Heart left ventricle (tissue), 16 donors: ENCODE measurements at regions not wholly inside any gene's neighbourhood (a gene's known extent, or its start where the extent isn't known, plus 50 kb on each side); places are given as distances from the start of the nearest gene placed in this dataset.
"Not testable (repeated sequence)": the region's sequence is repeated elsewhere in the genome, so short reads cannot be mapped to it uniquely, and the experiment has no call there.

Source experiments
- ATAC-seq, 4 donors: fragments of 200-7000 bp; cut with Tn5 transposase; one replicate each; pipeline ENCODE4 v1.9.1; 2020 to 2022; ENCODE audit warnings: moderate library complexity in 4 of 4, mild to moderate bottlenecking in 3 of 4, moderate number of reproducible peaks in 1 of 4
- DNase-seq, 5 donors: peaks; one replicate each; pipeline ENCODE4 v3.0.0-alpha.2; 2020
- H3K27ac ChIP-seq, 12 donors: fragments of 200-600 bp; sonication (generic) in 4 of 12; one replicate each; pipeline versions ENCODE4 v1.5.0 to v1.8.0; 2016 to 2022; ENCODE audit warnings: mild to moderate bottlenecking in 2 of 12
- H3K27me3 ChIP-seq, 9 donors: fragments of 200-600 bp; sonication (generic) in 2 of 9; one replicate each; pipeline versions ENCODE4 v1.5.1 to v1.8.0; 2016 to 2022; ENCODE audit warnings: mild to moderate bottlenecking in 3 of 9
- H3K36me3 ChIP-seq, 9 donors: fragments of 200-600 bp; sonication (generic) in 2 of 9; one replicate each; pipeline versions ENCODE4 v1.5.0 to v1.8.0; 2018 to 2022; ENCODE audit warnings: mild to moderate bottlenecking in 2 of 9
- H3K4me1 ChIP-seq, 12 donors: fragments of 200-600 bp; sonication (generic) in 4 of 12; one replicate each; pipeline versions ENCODE4 v1.5.0 to v1.8.0; 2016 to 2022; ENCODE audit warnings: mild to moderate bottlenecking in 3 of 12
- H3K4me3 ChIP-seq, 12 donors: fragments of 200-600 bp; sonication (generic) in 4 of 12; one replicate each; pipeline versions ENCODE4 v1.5.0 to v1.8.0; 2017 to 2022; ENCODE audit warnings: mild to moderate bottlenecking in 9 of 12, moderate library complexity in 4 of 12
- H3K9me3 ChIP-seq, 12 donors: fragments of 200-600 bp; sonication (generic) in 4 of 12; one replicate each; pipeline versions ENCODE4 v1.5.0 to v1.8.0; 2016 to 2022; ENCODE audit warnings: mild to moderate bottlenecking in 1 of 12
- CTCF ChIP-seq, 12 donors: fragments of 200-600 bp; sonication (generic) in 4 of 12; IDR thresholded peaks; one replicate each; pipeline versions ENCODE4 v1.5.0 to v1.8.0; 2018 to 2022; ENCODE audit warnings: antibody characterized with exemption in 12 of 12, mild to moderate bottlenecking in 5 of 12
- POLR2A ChIP-seq, 2 donors: fragments of 450-650 bp; IDR thresholded peaks; one replicate each; pipeline ENCODE4 v1.6.1; 2017; ENCODE audit warnings: antibody characterized with exemption in 2 of 2, mild to moderate bottlenecking in 2 of 2, moderate library complexity in 2 of 2
- WGBS, 4 donors: extraction: QIAGEN DNeasy Blood & Tissue Kit in 2 of 4; methylation state at CpG; one replicate each; pipeline versions ENCODE4 v1.1.5 to v1.1.7; 2013 to 2018; 5-methylcytosine and 5-hydroxymethylcytosine counted together
- intact Hi-C, 10 donors: fragments of 100-400 bp; cut with DNase I; formaldehyde crosslinking; loops; one replicate each; pipeline versions ENCODE4 v1.11.1 to v1.14.2; 2022
- donor health status: ischemic (EF 13 %, LVEDD 7.1; RV severe dilation, severe dysfunction).
- donor health status: healthy with polysubstance abuse.
- donor health status: DM: no; HTN: yes; CAD: no.
- donor health status: DM: no; HTN: no; CAD: no.
- donor health status: ischemic (EF 25% LVEDD 6.9; RV normal size, moderate dysfunction).
- donor health status: ischemic (EF 25% LVEDD 5.7; RV mildly dilated, moderate dysfunction).
- donor health status: healthy.
- donor health status: DM: yes; HTN: yes; CAD: no.
- donor health status: ischemic (EF 35%, LVEDD 5.7; RV mildly dilated, moderate dysfunction).
- donor health status: nonischemic (EF 11% LVEDD 7.7; RV severe dilation, severe dysfunction).
- donor health status: DM: yes; HTN: yes; CAD: no.
- donor health status: PGD.
- donor health status: ischemic (EF 29% LVEDD 5.4; RV normal size, mild dysfunction).
- donor health status: nonischemic (EF 23%, LVEDD 6.1; RV moderate dilation, normal function).

GRCh38 chr3:95813244-95813643 is 1001.1 kb upstream of the EPHA6 start:
- intact Hi-C loops, result no loop called here
- H3K4me3 ChIP-seq, result no peak overlapping the region
- 36 to 85% (median 64%) methylated on average over 2 of the region's 2 CpGs for WGBS, 4 donors
- TF ChIP-seq POLR2A (IDR thresholded peaks at IDR 0.05) (no peak), CTCF (IDR thresholded peaks at IDR 0.05) (no peak)
- DNase-seq (no peak), ATAC-seq (no peak)
- no peaks in the 10 kb centered on the region for H3K4me1 ChIP-seq
- H3K36me3 ChIP-seq, result no peaks in the 10 kb centered on the region
- H3K27me3 ChIP-seq, result no peaks in the 10 kb centered on the region
- no peak overlapping the region for H3K27ac ChIP-seq
- peaks cover 0 to 3% (median 0%) of the 10 kb centered on the region in 12 donors for H3K9me3 ChIP-seq

GRCh38 chr3:95815828-95816227 is 998.6 kb upstream of the EPHA6 start:
- WGBS, 4 donors, result 47 to 65% (median 58%) methylated on average over 1 of the region's 1 CpG
- Histone ChIP-seq H3K27ac (no peak overlapping the region), H3K9me3 (no peaks in the 10 kb centered on the region), H3K4me3 (no peak overlapping the region), H3K36me3 (no peaks in the 10 kb centered on the region), H3K4me1 (no peaks in the 10 kb centered on the region), H3K27me3 (no peaks in the 10 kb centered on the region)
- intact Hi-C loops, result no loop called here
- ATAC-seq (no peak), DNase-seq (no peak)
- TF ChIP-seq CTCF (IDR thresholded peaks at IDR 0.05) (no peak), POLR2A (IDR thresholded peaks at IDR 0.05) (no peak)

GRCh38 chr3:95826419-95826818 is 988.0 kb upstream of the EPHA6 start:
- DNase-seq (no peak), ATAC-seq (no peak)
- Histone ChIP-seq H3K36me3 (no peaks in the 10 kb centered on the region), H3K4me3 (no peak overlapping the region), H3K9me3 (peaks cover 0 to 2% (median 0%) of the 10 kb centered on the region in 12 donors), H3K27ac (no peak overlapping the region), H3K4me1 (no peaks in the 10 kb centered on the region), H3K27me3 (no peaks in the 10 kb centered on the region)
- intact Hi-C loops, result no loop called here
- WGBS, 4 donors, result 60 to 61% (median 61%) methylated on average over 2 of the region's 2 CpGs
- TF ChIP-seq POLR2A (IDR thresholded peaks at IDR 0.05) (no peak), CTCF (IDR thresholded peaks at IDR 0.05) (no peak)

GRCh38 chr3:95832146-95832545 is 982.2 kb upstream of the EPHA6 start:
- Histone ChIP-seq H3K4me3 (no peak overlapping the region), H3K9me3 (peaks cover 0 to 15% (median 0%) of the 10 kb centered on the region in 12 donors), H3K27ac (no peak overlapping the region), H3K4me1 (no peaks in the 10 kb centered on the region), H3K27me3 (no peaks in the 10 kb centered on the region), H3K36me3 (no peaks in the 10 kb centered on the region)
- DNase-seq (no peak), ATAC-seq (no peak)
- intact Hi-C loops, result no loop called here
- no peak for TF ChIP-seq POLR2A (IDR thresholded peaks at IDR 0.05)
- no peak for TF ChIP-seq CTCF (IDR thresholded peaks at IDR 0.05)

GRCh38 chr3:95860628-95861027 is 953.8 kb upstream of the EPHA6 start:
- H3K27ac ChIP-seq, intact Hi-C loops, ATAC-seq, H3K4me1 ChIP-seq, H3K36me3 ChIP-seq, DNase-seq, H3K27me3 ChIP-seq, H3K4me3 ChIP-seq: not testable (repeated sequence)
- 92 to 95% (median 93%) methylated on average over 9 of the region's 9 CpGs for whole genome bisulfite sequencing, 4 donors
- H3K9me3 ChIP-seq, result peaks cover 0 to 18% (median 0%) of the 10 kb centered on the region in 12 donors
